MV-4-11 (cell line): ENCODE measurements at regions not wholly inside any gene's neighbourhood (a gene's known extent, or its start where the extent isn't known, plus 50 kb on each side); places are given as distances from the start of the nearest gene placed in this dataset.
A peak's percentile ranks its signal among the peaks of the same experiment; 100 is the strongest.

Source experiments
- DNase-seq: peaks from one replicate; lab custom pipeline; 2025; lab: John Stamatoyannopoulos, UW

DNA sequence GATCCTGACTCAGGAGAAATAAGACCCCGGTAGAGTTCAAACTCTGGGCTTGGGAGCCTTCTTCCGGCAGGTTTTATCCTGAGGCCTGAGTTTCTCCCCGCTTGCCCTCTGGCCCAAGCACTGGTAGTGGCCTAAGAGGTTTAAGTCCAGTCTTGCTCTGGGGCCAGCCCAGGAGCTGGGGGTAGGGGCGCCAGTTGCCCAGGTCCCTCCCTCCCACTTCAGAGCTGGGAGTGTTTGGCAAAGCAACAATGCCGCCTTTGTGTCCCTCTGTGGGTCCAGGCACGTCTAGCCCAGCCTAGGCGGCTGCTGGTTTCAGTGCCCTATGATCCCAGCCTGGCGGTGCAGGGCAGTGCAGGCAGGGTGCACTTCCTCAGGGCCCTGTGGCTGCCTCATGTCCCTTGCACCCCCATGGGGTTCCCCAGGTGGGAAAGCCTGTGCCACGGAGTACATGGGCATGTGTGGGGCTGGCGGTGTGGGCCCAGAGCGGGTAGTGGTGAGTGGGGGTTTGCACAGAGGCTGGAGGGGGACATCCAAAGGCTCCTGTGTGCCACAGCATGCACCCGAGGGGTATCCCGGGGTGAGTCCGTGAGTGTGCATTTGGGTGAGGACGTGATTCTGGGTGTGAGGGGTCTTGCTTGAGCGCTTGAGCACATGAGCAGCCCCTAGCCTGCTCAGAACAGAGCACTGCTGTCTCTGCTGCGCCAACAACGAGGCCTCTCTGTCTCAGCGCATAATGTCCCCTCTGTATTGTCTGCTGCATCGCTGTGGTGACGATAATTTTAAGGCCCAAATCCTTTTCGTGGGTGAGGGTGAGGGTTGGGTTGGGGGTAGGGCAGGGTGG lies 61.7 kb upstream of the PSD2 start:
- no peak for DNase-seq

DNA sequence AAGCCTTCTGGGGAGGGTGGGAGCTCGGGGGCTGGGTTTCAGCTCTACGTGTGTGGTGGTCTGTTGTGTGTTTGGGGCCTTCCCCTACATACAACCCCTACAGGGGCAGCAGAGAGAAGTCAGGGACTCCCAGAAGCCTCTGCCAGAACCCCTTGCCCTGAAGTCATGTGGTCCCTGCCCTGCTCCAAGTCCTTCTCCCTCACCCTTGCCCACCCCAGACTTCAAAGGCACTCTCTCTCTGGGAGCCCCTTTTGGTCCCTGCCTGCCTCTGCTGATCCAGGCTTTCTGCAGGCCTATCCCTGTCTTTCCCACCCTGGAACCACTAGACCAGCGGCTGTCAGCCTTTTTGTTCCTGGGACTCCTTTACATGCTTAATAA lies 61.1 kb upstream of the PSD2 start:
- DNase-seq, result no peak

DNA sequence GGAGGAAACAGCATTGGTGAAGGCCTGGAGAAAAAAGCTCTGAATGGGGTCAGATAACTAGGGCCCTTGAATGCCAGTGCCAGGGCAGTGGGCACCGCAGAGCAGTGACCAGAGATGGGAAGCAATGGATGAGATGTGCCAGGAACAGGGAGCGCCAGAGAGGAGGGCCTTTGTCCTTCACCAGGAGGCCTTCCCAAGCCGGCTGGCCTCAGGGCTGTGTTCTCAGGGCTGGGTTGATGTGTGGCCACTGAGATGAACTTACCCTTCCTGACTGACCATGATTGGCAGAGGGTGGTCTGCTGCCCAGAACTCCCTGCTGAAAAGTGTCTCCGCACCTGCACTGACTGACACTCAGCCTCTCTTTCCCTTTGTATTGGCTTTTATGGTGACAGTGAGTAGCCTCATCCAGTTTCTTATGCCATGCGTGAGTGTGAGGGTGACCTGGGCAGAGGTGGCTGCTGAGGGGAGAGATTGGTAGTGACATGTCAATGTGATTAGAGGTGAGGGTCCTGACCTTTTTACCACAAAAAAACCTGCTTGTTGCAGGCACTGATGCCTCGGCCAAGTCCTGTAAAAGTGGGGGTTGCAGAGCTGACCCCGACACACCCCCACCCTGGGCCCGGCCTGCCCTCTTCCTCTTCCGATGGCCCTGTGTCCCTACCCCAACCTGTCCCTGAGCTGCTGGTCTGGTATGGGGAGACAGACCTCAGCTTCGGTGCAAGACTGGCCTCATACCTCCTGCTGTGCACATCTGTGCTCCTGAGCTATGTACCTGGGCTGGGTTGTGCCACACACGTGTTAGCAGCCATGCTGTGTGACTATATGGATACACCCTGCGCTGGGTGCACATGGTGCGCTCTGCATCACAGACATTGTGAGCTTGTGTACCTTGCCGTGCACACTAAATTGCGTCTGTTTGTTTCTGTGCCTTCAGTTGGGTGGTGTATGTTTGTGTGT lies 57.1 kb upstream of the PSD2 start:
- DNase-seq, result no peak

DNA sequence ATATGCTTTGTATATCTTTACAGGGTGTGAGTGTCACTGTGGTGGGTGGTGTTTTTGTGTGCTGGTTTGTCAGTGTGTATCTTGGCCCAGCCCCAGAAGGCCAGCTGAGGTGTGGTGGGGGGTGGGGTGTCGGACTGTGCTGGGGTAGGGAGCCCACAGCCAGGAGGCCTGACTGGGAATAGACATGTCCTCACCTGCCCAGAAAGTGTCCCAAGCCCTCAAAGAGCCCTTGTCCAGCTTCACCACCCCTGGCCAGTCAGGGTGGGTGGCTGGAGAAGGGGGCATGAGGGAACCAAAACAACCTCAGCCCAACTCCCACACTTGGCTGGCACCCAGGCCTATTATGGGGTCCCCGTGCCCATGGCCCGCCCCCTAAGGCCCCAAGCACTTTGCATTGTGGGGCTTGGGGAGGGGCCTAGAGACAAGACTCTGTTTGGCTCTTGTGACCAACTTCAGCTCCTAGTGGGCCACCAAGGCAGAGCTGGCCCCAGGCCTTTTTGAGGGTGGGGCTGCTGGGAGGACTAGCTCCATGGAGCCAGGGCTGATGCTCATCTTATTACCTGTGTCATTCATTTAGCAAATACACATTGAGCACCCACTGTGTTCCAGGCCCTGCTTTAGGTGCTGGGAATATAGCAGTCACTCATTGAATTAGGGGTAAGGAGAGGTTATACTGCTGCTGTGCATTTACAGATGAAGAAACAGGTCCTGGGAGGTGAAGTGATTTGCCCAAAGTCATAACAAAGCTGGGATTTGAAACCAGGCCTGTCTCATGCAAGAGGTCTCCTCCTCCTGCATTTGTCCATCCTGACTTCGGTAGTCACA lies 56.2 kb upstream of the PSD2 start:
- DNase-seq, result no peak

DNA sequence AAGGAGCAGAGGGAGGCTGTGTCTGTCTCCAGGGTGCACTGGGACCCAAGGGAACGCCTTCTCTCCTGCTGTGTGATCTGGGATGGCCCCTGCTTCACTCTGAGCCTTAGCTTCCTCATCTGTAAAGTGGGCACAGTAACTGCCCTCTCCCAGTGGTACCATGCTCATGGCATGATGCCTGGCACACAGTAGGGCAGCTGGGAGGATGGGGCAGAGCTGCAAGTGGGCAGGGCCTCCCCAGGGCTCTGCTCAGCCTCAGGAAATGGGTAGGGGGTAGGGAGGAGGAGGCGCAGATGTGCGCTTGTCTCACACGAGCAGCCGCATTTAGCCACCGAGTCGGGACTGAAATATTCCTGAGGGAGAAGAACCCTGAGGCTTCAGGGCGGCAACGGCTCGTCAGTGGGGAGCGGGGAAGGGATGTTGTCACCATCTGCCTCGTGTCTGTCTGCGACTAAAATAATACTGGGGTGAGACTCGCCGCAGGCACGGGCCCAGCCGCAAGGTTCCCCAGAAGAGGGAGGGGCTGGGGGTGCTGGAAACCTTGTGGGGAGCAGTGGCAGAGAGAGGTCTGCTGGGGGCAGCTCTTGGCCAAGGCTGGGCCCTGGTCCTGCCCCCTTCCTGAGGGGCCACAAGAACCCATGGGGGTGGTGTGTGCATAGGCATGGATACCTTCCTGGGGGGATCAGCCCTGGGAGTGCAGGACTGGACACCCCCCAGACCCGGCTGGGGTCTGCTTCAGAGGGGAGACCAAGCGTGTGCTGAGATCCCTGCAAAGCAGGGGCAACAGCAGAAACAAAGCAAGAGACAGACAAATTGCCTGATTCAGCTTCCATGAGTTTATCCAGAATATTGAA lies 55.2 kb upstream of the PSD2 start:
- peak; percentile 4 for DNase-seq

DNA sequence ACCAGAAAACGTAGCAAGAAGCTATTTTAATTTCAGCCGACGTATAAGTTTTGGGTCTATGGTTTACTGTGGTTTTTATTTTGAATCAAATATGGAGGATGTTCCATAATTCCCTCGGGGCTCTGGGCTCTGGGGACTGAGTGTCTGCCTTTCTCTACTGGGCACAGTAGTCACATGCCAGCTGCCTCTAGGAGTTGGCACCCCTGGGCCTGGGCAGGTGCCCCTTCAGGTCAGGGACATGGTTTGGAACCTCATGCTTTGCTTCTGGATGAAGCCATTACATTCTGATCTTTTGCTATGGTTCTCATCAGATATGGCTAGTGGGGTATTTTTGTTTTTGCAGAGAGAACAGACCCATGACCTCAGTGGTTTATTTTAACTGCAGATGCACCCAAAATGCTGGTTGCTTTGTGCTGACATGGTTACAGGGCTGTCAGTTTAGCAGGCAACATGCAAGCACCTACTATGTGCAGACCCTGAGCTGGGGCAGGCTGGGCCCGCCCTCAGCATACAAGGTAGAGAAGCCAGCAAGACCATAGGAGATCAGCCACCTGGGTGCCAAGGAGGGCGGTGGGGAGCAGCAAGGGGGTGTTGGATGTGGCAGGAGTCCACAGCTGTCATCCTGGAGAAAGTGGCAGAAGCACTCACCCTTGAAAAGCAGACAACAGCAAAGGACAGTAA lies 54.5 kb upstream of the PSD2 start:
- DNase-seq, result no peak

DNA sequence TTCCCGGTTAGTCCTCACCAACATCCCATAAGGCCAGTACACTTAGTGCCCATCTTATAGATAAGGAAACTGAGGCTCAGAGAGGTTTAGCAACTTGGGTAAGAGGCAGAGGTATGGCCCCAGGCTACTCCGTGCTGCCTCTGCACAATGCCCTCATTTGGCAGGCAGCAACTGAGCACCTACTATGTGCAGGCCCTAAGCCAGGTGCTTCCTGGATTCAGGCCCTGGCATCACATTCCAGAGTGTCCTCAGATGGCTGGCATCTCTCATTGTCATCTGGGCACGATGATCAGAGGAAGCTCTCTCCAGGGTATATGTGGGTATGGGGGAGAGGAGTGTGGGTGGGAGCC lies 53.8 kb upstream of the PSD2 start:
- no peak for DNase-seq

DNA sequence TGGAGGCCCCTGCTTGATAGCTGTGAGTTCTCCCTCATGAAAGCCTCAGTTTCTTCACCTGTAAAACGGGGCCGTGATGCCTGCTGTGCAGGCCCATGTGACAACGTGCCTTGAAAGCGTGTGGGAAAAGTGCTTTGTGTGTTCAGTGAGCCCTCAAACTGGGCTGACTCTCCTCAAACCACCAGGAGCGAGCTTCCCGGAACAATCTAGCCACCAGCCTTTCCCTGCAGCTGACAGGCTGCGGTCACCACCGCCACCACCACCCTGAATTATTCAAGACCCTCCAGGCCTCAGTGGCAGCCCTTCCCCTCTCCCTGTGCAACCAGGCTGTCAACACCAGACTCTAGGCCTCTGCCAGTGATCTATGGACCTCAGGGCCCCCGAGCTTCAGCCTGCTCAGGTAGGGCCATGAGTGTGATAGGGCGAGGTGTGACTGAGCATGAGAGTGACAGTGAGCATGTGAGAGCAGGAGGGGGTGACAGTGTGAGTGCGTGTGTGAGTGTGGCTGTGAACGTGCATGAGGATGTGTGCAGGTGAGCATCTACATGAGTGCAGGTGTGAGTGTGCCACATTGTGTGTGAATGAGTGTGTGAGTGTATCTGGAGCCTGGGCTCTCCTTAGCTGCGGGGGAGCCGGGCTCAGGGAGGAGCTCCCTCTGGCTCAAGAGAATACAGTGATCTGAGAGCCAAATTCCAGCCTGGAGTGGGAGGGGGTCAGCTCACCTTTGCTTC lies 53.3 kb upstream of the PSD2 start:
- DNase-seq, result no peak

DNA sequence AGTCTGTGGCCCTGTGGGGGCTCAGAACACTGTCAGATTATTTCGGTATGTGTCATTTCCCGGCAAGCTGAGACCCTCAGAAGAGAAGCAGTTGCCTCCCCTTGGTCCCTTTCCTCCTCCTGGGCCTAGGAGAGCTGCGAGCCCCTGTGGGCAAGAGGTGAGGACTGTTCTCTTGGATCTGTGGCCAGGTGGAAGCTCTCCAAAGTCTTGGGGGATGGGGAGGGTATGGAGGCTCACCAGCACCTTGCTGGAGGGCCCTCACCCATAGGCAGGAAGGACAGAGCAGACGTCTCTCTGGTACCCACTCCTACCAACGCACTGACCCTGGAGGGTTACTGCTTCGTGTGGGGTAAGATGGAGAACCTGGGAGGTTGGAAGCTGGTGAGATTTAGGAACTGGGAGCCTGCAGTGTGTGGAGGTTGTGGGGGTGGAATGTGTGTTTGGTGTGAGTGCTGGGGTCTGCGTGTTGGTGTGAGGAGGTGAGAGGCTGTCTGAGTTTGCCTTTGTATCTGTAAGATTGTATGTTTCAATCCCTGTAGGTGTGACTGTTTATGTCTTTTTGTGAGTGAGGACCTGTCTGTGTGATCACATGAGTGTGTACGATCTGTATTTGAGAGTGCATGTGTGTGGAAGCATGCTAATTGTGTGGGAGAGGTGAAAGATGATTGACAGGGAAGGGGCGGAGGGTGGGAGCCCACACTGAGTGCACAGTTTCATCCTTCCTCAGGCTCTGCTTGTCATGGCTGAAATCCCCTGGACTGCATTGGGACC lies 52.4 kb upstream of the PSD2 start:
- DNase-seq, result no peak

DNA sequence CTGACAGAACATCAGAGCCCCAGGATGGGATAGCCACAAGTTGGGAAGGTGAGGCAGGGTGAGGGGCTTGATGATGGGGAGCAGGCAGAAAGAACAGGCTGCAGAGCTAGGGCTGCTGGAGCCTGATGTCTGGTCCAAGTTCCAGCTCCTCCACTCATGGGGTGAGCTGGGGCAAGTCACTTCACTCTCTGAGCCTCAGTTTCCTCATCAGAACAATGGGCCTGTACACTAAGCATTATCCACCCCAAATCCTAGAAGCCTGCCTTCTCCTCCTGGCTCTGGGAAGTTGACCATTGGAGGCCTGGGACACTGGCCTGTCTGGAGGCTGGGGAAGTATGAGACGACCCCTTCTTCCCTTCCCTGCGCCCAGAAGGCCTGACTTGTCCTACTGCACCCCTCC lies 51.8 kb upstream of the PSD2 start:
- no peak for DNase-seq

DNA sequence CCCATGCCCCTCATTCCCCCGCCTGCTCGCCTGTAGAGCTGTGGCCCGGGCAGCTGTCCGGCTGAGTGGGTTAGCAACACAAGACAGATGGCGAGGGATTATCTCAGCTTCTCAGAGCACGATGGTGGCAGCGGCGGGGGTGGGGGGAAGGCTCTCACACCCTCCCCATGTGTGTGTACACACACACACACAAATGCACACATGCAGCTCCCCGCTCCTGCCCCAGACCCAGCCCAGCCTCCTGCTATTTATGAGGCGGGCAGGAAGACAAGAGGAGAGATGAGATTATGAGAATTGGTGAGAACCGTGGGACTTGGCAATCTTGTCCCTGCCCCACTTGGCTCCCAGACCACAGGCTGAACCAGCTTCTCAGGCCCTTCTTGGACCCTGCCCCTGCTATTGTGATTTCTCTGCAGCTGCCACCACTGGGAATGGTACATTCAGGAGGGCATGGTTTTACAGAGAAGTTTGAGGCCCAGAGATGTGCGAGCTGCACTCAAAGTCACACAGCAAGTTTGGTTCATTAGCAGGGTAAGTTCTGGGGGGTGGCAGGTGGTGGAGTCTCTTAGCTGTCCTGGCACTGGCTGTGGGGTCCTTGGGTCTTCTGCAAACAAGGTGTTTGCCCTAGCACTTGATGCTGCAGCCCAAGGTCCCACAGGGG lies 51.0 kb upstream of the PSD2 start:
- no peak for DNase-seq

DNA sequence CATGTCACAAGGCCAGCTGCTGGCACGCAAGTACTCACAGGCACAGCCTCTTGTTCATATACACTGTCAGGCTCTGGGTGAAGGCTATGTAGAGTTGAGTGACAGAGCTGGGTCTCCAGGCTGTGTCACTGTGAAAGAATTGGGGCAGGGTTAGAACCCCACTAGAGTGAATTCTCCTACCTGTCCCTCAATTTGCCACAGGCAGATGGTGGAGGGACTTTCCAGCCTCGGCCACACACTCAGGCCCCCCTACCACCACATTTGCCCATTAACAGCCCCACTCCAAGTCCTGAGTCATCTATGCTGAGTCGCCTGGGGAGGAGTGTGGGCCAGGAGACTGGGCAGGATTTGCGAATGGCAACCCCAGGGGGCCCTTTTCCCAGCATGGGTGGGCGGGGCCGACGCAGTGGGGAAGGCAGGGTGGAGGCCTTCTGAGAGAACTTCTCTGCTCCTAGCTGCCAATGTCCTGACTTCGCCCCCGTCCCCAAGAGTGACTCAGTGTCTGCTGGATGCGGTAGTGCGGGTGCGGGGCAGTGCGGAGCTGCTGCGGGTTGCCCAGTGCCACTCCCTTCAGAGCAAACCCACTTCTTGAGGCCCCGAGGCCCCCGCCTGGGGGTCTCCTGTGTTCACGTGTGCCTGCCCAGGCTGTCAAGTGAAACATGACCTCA lies 50.3 kb upstream of the PSD2 start:
- DNase-seq, result peak; percentile 9

DNA sequence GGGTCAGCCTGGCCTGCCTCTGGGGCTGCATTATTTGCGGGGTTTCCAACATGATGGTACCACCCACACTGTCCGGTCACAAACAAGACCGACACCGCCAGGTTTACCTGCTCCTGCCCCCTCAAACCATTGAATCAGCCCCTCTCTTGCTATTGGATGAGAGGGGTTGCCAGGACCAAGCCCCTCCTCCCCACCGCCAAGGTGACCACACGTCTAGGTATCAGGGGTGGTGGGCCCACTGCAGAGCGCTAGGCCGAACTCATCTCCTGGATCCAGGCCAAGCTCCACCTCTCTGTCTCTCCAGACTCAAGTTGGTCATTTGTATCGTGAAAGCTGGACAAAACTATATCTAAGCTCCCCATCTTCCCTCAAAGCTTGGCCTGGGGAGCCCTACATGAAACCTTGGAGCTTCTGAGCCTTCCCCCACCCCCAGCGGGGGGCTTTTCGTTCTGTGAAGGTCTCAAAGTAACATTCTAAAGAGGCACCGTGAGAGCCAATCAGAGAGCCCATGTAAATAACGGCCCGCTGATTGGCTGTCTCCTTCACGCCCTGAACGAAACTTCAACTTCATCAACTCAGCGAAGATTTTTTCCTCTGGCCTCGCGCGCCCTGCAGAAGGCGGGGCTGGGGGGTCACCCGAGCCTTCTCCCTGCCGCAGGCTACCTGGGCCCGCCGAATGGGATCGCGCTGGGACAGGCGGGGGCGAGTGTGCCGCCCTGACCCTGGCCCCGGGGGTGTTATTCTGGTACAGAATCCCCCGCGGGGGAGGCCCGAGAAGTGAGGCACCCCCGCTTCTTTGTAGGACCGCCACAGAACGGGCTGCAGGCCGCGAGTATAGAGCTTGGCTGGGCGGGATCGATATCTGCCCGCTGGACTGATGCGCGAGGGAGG lies 49.6 kb upstream of the PSD2 start:
- peak; percentile 21 for DNase-seq
